Ovary (tissue), 7 donors: ENCODE measurements at regions not wholly inside any gene's neighbourhood (a gene's known extent, or its start where the extent isn't known, plus 50 kb on each side); places are given as distances from the start of the nearest gene placed in this dataset.

Source experiments
- DNase-seq, 5 donors: peaks; one replicate each; pipeline ENCODE4 v3.0.0-alpha.2; 2019 to 2020
- H3K27ac ChIP-seq, 2 donors: fragments of 200-600 bp; one replicate each; pipeline versions ENCODE4 v1.5.1 to v1.8.0; 2019 to 2022
- H3K27me3 ChIP-seq: fragments of 200-600 bp; one replicate; pipeline ENCODE4 v1.8.0; 2022
- H3K36me3 ChIP-seq: fragments of 200-600 bp; sonication (generic); one replicate; pipeline ENCODE4 v1.5.1; 2019
- H3K4me1 ChIP-seq: one replicate; pipeline ENCODE4 v1.8.1; 2013; ENCODE audit warnings: mild to moderate bottlenecking, moderate library complexity; ENCODE audit not compliant: insufficient read depth
- H3K4me3 ChIP-seq: fragments of 200-600 bp; sonication (generic); one replicate; pipeline ENCODE4 v1.5.1; 2017
- H3K9me3 ChIP-seq, 2 donors: fragments of 200-600 bp in 1 of 2; sonication (generic) in 1 of 2; one replicate each; pipeline versions ENCODE4 v1.5.1 to v1.8.1; 2013 to 2019; ENCODE audit warnings: mild to moderate bottlenecking in 1 of 2, moderate library complexity in 1 of 2
- EP300 ChIP-seq: sonication (generic); formaldehyde crosslinking; IDR thresholded peaks from one replicate; pipeline ENCODE4 v1.6.1; 2017; ENCODE audit warnings: antibody characterized with exemption
- POLR2A ChIP-seq: fragments of 450-650 bp; IDR thresholded peaks from one replicate; pipeline ENCODE4 v1.6.1; 2017; ENCODE audit warnings: antibody characterized with exemption, mild to moderate bottlenecking, moderate library complexity
- WGBS, 3 donors: extraction: QIAGEN DNeasy Blood & Tissue Kit in 1 of 3; methylation state at CpG; one replicate each; pipeline versions ENCODE4 v1.1.5 to v1.1.7; 2013 to 2017; 5-methylcytosine and 5-hydroxymethylcytosine counted together
- intact Hi-C, 4 donors: fragments of 100-400 bp; cut with DNase I; formaldehyde crosslinking; loops; one replicate each; pipeline versions ENCODE4 v1.11.0 to v1.15.1; 2022 to 2023
- TF ChIP-seq, protein P1 (sequence below), 3 donors: fragments of 450-650 bp in 2 of 3; fragments of 200-600 bp in 1 of 3; IDR thresholded peaks; one replicate each; pipeline versions ENCODE4 v1.5.1 to v1.8.0; 2016 to 2022; ENCODE audit warnings: antibody characterized with exemption in 3 of 3, mild to moderate bottlenecking in 1 of 3
- donor health status: DM: no; HTN: no; CAD: no; lungs with moderate emphysema.
- donor health status: DM: no; HTN: no; CAD: no.
- donor health status: Bipolar disorder and iron deficiency.
- donor health status: DM: no; HTN: no; CAD: no.
- donor health status: DM: yes; HTN: yes; CAD: no.

DNA sequence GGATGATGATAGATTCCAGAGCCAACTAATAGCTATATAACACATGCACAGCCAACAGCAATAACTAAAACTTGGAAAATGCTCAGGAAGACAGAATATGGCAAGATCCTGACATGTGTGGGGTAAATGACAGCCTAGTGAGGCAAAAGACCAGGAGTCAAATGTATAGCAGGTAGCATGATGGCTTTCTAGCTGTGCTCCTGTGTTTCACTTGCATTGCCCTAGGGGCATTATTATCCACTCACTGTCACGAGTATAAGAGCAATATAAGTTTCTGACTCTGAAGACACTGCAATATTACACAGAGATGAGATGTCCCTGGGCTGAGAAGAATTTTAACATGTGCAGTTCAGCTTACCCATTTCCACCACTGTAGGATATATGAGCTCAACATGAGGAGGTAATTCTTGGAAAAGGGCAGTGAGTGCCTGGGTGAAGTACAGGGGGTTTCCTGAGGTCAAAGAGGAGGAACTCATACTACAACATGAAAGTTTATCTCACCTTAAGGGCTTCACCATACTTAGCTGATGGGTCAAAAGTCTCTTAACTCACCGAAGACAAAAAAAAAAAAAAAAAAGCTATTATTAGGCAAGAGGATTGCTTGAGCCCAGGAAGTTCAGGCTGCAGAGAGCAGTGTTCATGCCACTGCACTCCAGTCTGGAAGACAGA is 1385.6 kb upstream of the SLC39A10 start:
- no peaks in the 10 kb centered on the region for H3K4me1 ChIP-seq
- no peak overlapping the region for H3K27ac ChIP-seq
- H3K36me3 ChIP-seq = no peaks in the 10 kb centered on the region
- WGBS, 3 donors = 60 to 66% (median 62%) methylated on average over 2 of the region's 2 CpGs
- TF ChIP-seq EP300 (no peak), POLR2A (no peak)
- TF ChIP-seq, protein P1, sequence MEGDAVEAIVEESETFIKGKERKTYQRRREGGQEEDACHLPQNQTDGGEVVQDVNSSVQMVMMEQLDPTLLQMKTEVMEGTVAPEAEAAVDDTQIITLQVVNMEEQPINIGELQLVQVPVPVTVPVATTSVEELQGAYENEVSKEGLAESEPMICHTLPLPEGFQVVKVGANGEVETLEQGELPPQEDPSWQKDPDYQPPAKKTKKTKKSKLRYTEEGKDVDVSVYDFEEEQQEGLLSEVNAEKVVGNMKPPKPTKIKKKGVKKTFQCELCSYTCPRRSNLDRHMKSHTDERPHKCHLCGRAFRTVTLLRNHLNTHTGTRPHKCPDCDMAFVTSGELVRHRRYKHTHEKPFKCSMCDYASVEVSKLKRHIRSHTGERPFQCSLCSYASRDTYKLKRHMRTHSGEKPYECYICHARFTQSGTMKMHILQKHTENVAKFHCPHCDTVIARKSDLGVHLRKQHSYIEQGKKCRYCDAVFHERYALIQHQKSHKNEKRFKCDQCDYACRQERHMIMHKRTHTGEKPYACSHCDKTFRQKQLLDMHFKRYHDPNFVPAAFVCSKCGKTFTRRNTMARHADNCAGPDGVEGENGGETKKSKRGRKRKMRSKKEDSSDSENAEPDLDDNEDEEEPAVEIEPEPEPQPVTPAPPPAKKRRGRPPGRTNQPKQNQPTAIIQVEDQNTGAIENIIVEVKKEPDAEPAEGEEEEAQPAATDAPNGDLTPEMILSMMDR (IDR thresholded peaks at IDR 0.05) = no peak
- H3K27me3 ChIP-seq = no peaks in the 10 kb centered on the region
- H3K4me3 ChIP-seq = no peak overlapping the region
- intact Hi-C loops = no loop called here
- no peaks in the 10 kb centered on the region for H3K9me3 ChIP-seq
- no peak for DNase-seq

DNA sequence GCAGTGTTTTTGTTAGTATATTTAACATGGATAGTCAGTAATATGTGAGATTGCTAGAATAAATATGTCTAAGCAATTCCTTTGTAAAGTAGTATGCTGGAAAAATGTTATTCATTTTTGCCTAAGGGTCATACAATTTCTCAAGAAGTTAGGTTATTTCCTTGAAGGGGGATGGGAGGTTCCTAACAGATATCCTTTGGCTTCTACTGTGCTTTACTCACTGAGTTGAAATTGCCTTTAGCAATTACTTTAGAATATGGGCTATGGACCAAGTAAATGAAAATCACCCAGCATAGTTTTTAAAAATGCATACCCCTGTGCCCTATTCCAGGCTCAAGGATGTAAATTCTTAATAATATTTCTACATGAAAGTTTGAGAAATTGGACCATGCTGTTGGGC is 1386.4 kb upstream of the SLC39A10 start:
- TF ChIP-seq EP300 (no peak), POLR2A (no peak)
- TF ChIP-seq, protein P1 (IDR thresholded peaks at IDR 0.05) = no peak
- Histone ChIP-seq H3K36me3 (no peaks in the 10 kb centered on the region), H3K4me1 (no peaks in the 10 kb centered on the region), H3K9me3 (no peaks in the 10 kb centered on the region), H3K27ac (no peak overlapping the region), H3K27me3 (no peaks in the 10 kb centered on the region), H3K4me3 (no peak overlapping the region)
- intact Hi-C loops = no loop called here
- DNase-seq = no peak

DNA sequence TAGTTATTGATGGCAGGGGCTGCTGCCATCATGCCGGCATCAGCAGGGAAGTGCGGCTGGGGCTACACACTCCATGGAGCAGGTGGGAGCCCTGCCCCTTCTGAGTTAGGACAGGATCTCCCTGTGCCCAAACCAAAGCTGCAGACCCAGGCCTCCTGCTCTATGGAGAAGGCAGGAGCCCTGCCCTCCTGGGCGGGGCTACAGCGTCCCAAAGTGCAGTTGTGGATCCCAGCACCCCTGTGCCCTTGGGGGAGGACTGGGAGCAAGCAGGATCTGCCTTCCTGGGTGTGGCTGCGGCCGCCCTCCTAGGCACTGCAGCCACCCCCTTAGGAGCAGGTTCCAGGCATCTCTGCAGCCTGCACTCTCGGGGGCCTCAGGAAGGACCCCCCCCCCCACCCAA is 1392.4 kb upstream of the SLC39A10 start:
- 87 to 90% (median 90%) methylated on average over 5 to 7 of the region's 7 CpGs for WGBS, 3 donors
- no peak for TF ChIP-seq POLR2A
- no peak for TF ChIP-seq EP300
- TF ChIP-seq, protein P1 (IDR thresholded peaks at IDR 0.05) = no peak
- Histone ChIP-seq H3K27ac (no peak overlapping the region), H3K27me3 (no peaks in the 10 kb centered on the region), H3K36me3 (no peaks in the 10 kb centered on the region), H3K4me1 (no peaks in the 10 kb centered on the region), H3K4me3 (no peak overlapping the region), H3K9me3 (no peaks in the 10 kb centered on the region)
- DNase-seq = no peak
- intact Hi-C loops = no loop called here

DNA sequence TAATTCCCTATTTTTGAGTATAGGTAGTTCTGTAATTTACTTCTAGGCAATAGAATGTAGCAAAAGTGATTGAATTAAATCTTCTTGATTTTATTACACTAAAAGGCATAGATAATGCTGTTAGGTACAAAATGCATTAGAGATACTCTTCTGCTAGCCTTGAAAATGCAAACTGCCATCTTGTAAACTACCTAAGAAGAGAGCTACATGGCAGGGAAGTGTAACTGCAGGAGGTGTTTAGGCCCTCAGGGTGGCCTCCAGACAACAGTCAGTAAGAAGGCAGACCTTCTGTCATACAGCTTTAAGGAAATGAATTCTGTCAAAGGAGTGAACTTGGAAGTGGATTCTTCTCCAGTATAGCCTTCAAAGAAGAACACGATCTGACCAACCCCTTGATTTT is 1396.8 kb upstream of the SLC39A10 start:
- H3K27ac ChIP-seq = no peak overlapping the region
- no peak overlapping the region for H3K4me3 ChIP-seq
- intact Hi-C loops = no loop called here
- TF ChIP-seq POLR2A (no peak), EP300 (no peak)
- TF ChIP-seq, protein P1 (IDR thresholded peaks at IDR 0.05) = no peak
- no peaks in the 10 kb centered on the region for H3K9me3 ChIP-seq
- H3K4me1 ChIP-seq = no peaks in the 10 kb centered on the region
- H3K27me3 ChIP-seq = no peaks in the 10 kb centered on the region
- WGBS, 3 donors = 61 to 75% (median 64%) methylated on average over 1 of the region's 1 CpG
- H3K36me3 ChIP-seq = no peaks in the 10 kb centered on the region
- no peak for DNase-seq
